ENCODE measurements at regions not wholly inside any gene's neighbourhood (a gene's known extent, or its start where the extent isn't known, plus 50 kb on each side); places are given as distances from the start of the nearest gene placed in this dataset.
A peak's percentile ranks its signal among the peaks of the same experiment; 100 is the strongest.

- no peak overlapping the region for H3K27ac ChIP-seq
- H3K4me3 ChIP-seq = no peak overlapping the region
- TF ChIP-seq CTCF (IDR thresholded peaks at IDR 0.05) = no peak
- no peaks in the 10 kb centered on the region for H3K4me1 ChIP-seq
- DNase-seq (no peak), ATAC-seq (no peak)
- no peaks in the 10 kb centered on the region for H3K27me3 ChIP-seq (ENCODE audit: low read depth)
- intact Hi-C loops (cut with DNase I) = no loop called here
- no peaks in the 10 kb centered on the region for H3K36me3 ChIP-seq
- no peaks in the 10 kb centered on the region for H3K9me3 ChIP-seq
These were observed 270.1 kb downstream of the ARL4A start for GRCh38 chr7:12957487-12957886.

- intact Hi-C loops (cut with DNase I) = no loop called here
These were observed 274.6 kb downstream of the ARL4A start for GRCh38 chr7:12961910-12962480.

GRCh38 chr7:12963435-12963834, 276.0 kb downstream of the ARL4A start:
- Histone ChIP-seq H3K4me1 (no peaks in the 10 kb centered on the region), H3K36me3 (no peaks in the 10 kb centered on the region), H3K27ac (no peak overlapping the region), H3K9me3 (no peaks in the 10 kb centered on the region), H3K4me3 (no peak overlapping the region), H3K27me3 (ENCODE audit: low read depth) (no peaks in the 10 kb centered on the region)
- no peak for ATAC-seq
- intact Hi-C loops (cut with DNase I) = no loop called here
- TF ChIP-seq CTCF (IDR thresholded peaks at IDR 0.05) = no peak
- no peak for DNase-seq

More at GRCh38 chr7:12961910-12962480, 274.6 kb downstream of the ARL4A start:
- no peak for ATAC-seq
- no peak overlapping the region for H3K27ac ChIP-seq
- DNase-seq = no peak
- no peak overlapping the region for H3K4me3 ChIP-seq
- H3K36me3 ChIP-seq = no peaks in the 10 kb centered on the region
- TF ChIP-seq CTCF (IDR thresholded peaks at IDR 0.05) = no peak
- no peaks in the 10 kb centered on the region for H3K4me1 ChIP-seq
- no peaks in the 10 kb centered on the region for H3K9me3 ChIP-seq
- H3K27me3 ChIP-seq (ENCODE audit: low read depth) = no peaks in the 10 kb centered on the region

GRCh38 chr7:12964836-12965235, 277.4 kb downstream of the ARL4A start:
- ATAC-seq = no peak
- no peak for DNase-seq
- TF ChIP-seq CTCF (IDR thresholded peaks at IDR 0.05) = no peak

GRCh38 chr7:12965767-12966166, 278.3 kb downstream of the ARL4A start:
- no peak for TF ChIP-seq CTCF (IDR thresholded peaks at IDR 0.05)
- peak; percentile 59 to 88 for ATAC-seq
- no peak for DNase-seq
- no peaks in the 10 kb centered on the region for H3K36me3 ChIP-seq
- H3K4me1 ChIP-seq = no peaks in the 10 kb centered on the region
- no peaks in the 10 kb centered on the region for H3K27me3 ChIP-seq (ENCODE audit: low read depth)
- no peak overlapping the region for H3K4me3 ChIP-seq
- no peak overlapping the region for H3K27ac ChIP-seq
- no peaks in the 10 kb centered on the region for H3K9me3 ChIP-seq
- intact Hi-C loops (cut with DNase I) = no loop called here

More at GRCh38 chr7:12964836-12965235, 277.4 kb downstream of the ARL4A start:
- intact Hi-C loops (cut with DNase I) = no loop called here
- no peak overlapping the region for H3K27ac ChIP-seq
- H3K9me3 ChIP-seq = no peaks in the 10 kb centered on the region
- H3K36me3 ChIP-seq = no peaks in the 10 kb centered on the region
- no peaks in the 10 kb centered on the region for H3K4me1 ChIP-seq
- H3K4me3 ChIP-seq = no peak overlapping the region
- no peaks in the 10 kb centered on the region for H3K27me3 ChIP-seq (ENCODE audit: low read depth)

Measured in lower lobe of right lung (tissue), 2 donors.